HFF-Myc (cell line): ENCODE measurements at regions not wholly inside any gene's neighbourhood (a gene's known extent, or its start where the extent isn't known, plus 50 kb on each side); places are given as distances from the start of the nearest gene placed in this dataset.

ENCODE experiments used
- DNase-seq: peaks from one replicate; pipeline ENCODE4 v3.0.0-alpha.2; 2011; ENCODE audit warnings: low read depth; ENCODE audit errors: extremely low read depth
- H3K4me3 ChIP-seq: replicated peaks from 2 replicates; pipeline ENCODE4 v1.5.1; 2011; ENCODE audit warnings: low read depth, mild to moderate bottlenecking, control low read depth, low read length
- CTCF ChIP-seq: IDR thresholded peaks from 2 replicates; pipeline ENCODE4 v1.5.1; 2012; ENCODE audit warnings: mild to moderate bottlenecking, low read depth, low read length, control low read depth; ENCODE audit errors: missing control alignments

GRCh38 chr16:76226481-76226880 lies 50.7 kb upstream of the CNTNAP4 start:
- no peak for TF ChIP-seq CTCF
- DNase-seq = no peak
- no peak overlapping the region for H3K4me3 ChIP-seq
